Mucosa of descending colon (tissue), 3 donors: ENCODE measurements at regions not wholly inside any gene's neighbourhood (a gene's known extent, or its start where the extent isn't known, plus 50 kb on each side); places are given as distances from the start of the nearest gene placed in this dataset.

Experiments used
- ATAC-seq: fragments of 200-7000 bp; cut with Tn5 transposase; one replicate; pipeline ENCODE4 v1.9.1; 2020; ENCODE audit warnings: mild to moderate bottlenecking, moderate library complexity
- DNase-seq, 3 donors: peaks; one replicate each; pipeline ENCODE4 v3.0.0-alpha.2; 2020
- H3K36me3 ChIP-seq: fragments of 200-600 bp; one replicate; pipeline ENCODE4 v1.8.0; 2021; ENCODE audit warnings: low read depth, mild to moderate bottlenecking
- H3K4me1 ChIP-seq: fragments of 200-600 bp; one replicate; pipeline ENCODE4 v1.8.0; 2021; ENCODE audit warnings: low read depth, mild to moderate bottlenecking
- H3K4me3 ChIP-seq: fragments of 200-600 bp; one replicate; pipeline ENCODE4 v1.8.0; 2021; ENCODE audit warnings: mild to moderate bottlenecking
- H3K9me3 ChIP-seq: fragments of 200-600 bp; one replicate; pipeline ENCODE4 v1.8.0; 2021; ENCODE audit warnings: mild to moderate bottlenecking
- intact Hi-C, 2 donors: fragments of 100-400 bp; cut with DNase I in 1 of 2; cut with micrococcal nuclease in 1 of 2; formaldehyde crosslinking; loops; one replicate each; pipeline versions ENCODE4 v1.11.0 to v1.11.1; 2022; cut with DNase I, micrococcal nuclease
- TF ChIP-seq, protein P1 (sequence below): fragments of 200-600 bp; IDR thresholded peaks from one replicate; pipeline ENCODE4 v1.8.0; 2022; ENCODE audit warnings: antibody characterized with exemption, mild to moderate bottlenecking
- donor health status: DM: no; HTN: no; CAD: no; lungs with moderate emphysema.
- donor health status: DM: no; HTN: no; CAD: no.
- donor health status: DM: no; HTN: yes; CAD: no.

DNA sequence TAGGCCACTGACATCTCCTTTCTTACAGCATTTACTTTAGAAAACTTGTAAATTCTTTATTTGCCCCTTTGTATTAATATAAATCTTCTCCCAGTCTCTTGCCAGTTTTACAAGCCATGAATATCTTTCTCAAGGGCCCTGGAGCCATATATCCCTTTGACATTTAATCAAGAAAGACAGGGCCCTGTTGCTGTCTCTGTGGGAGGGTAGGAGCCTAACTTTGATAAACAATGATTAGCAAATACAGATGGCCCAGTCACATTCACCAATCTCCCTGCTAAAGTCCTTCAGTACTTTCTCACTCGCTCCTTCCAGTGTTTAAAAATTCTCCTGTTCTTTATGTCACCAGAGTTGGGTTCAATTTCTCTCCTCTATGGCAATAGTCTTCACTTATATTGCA lies 479.8 kb upstream of the USP15 start:
- intact Hi-C loops, result no loop called here
- no peaks in the 10 kb centered on the region for H3K36me3 ChIP-seq
- ATAC-seq (no peak), DNase-seq (no peak)
- TF ChIP-seq, protein P1, sequence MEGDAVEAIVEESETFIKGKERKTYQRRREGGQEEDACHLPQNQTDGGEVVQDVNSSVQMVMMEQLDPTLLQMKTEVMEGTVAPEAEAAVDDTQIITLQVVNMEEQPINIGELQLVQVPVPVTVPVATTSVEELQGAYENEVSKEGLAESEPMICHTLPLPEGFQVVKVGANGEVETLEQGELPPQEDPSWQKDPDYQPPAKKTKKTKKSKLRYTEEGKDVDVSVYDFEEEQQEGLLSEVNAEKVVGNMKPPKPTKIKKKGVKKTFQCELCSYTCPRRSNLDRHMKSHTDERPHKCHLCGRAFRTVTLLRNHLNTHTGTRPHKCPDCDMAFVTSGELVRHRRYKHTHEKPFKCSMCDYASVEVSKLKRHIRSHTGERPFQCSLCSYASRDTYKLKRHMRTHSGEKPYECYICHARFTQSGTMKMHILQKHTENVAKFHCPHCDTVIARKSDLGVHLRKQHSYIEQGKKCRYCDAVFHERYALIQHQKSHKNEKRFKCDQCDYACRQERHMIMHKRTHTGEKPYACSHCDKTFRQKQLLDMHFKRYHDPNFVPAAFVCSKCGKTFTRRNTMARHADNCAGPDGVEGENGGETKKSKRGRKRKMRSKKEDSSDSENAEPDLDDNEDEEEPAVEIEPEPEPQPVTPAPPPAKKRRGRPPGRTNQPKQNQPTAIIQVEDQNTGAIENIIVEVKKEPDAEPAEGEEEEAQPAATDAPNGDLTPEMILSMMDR, result no peak
- H3K4me3 ChIP-seq, result no peak overlapping the region
- H3K9me3 ChIP-seq, result peaks cover 12% of the 10 kb centered on the region
- H3K4me1 ChIP-seq, result no peaks in the 10 kb centered on the region

DNA sequence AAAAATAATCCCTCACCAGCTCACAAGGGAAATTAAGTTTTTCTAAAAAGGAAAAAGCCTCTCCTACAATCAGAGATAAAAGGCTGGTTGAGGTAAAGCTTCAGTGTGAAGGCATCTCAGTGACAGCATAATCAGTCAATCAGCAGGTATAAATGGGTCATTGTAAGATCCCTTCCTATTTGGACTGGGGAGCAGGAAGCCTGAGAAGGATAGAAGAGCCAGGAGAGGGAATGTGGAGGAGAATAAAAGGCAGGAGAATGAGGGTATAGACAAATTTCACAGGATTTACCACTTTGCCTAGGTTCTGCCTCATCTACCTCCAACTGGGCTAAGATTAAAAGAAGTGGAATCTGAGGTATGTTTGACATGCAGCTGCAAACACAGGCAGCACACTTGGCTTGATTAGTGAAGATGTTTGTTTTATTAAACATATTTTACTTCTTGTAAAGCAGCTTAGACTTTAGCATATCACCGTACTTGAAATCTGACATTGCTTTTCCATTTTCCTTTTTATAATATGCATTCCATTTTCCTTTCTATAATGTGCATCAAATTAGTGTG lies 479.1 kb upstream of the USP15 start:
- TF ChIP-seq, protein P1, result no peak
- H3K4me3 ChIP-seq, result no peak overlapping the region
- DNase-seq (no peak), ATAC-seq (no peak)
- no peaks in the 10 kb centered on the region for H3K36me3 ChIP-seq
- H3K4me1 ChIP-seq, result no peaks in the 10 kb centered on the region
- H3K9me3 ChIP-seq, result peaks cover 14% of the 10 kb centered on the region
- intact Hi-C loops, result no loop called here

DNA sequence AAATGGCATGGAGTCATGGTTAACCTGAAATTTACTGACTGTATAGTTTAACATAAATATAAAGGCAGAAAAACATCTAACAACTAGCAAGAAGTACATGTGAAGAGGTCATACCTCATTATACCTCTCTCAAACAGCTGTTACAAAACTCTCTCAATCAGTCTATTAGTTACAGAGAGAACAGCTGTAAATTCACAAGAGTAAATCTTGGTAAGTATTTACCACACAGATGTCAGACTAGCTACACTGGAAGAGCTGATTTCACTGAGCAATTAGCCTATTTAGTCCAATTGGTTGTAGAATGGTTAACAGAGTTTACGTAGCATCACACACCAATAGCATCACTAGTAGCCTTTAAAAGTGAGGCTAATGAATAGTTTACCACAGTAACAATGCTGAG lies 463.4 kb upstream of the USP15 start:
- Histone ChIP-seq H3K4me3 (no peak overlapping the region), H3K36me3 (no peaks in the 10 kb centered on the region), H3K4me1 (no peaks in the 10 kb centered on the region), H3K9me3 (peaks cover 9% of the 10 kb centered on the region)
- no peak for DNase-seq
- TF ChIP-seq, protein P1, result no peak
- intact Hi-C loops, result no loop called here
- ATAC-seq, result no peak

DNA sequence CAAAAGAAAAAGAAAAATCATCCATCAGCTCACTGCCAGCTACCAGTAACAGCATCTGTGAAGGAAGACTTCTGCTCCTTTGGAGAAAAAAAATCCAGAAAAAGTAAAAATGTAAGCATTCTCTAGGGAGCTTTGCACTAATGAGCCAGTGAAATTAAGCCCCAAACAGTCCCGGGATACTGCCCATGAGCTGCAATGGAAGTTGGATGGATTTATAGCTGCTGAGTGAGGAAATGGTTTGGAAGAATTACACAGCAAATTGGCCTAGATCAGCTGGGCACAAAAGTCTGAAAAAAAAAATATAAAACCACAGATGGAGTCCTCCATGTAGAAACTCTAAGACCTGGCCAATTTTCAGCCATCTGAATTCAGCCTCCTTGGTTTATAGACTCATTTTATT lies 462.9 kb upstream of the USP15 start:
- H3K36me3 ChIP-seq, result no peaks in the 10 kb centered on the region
- intact Hi-C loops, result no loop called here
- H3K4me3 ChIP-seq, result no peak overlapping the region
- H3K4me1 ChIP-seq, result no peaks in the 10 kb centered on the region
- ATAC-seq (no peak), DNase-seq (no peak)
- peaks cover 9% of the 10 kb centered on the region for H3K9me3 ChIP-seq
- TF ChIP-seq, protein P1, result no peak

DNA sequence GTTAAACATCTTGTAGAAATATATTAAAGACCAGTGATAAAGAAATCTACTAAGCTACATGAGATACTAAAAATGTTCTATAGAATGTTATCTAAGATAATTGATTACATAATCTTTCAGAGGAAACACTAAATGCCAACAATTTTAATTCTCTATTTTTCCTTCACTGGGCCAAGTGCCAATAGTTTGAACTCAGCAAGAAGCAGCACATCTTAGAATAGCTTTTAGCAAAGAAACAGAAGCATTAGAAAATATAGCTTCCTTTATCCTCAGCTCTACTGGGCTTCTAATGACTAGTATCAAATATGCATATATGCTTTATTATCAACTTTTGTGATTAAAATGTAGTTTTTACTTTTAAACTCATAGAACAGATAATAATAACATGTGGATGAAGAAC lies 461.4 kb upstream of the USP15 start:
- ATAC-seq, result no peak
- H3K4me1 ChIP-seq, result no peaks in the 10 kb centered on the region
- intact Hi-C loops, result no loop called here
- no peaks in the 10 kb centered on the region for H3K36me3 ChIP-seq
- DNase-seq, result no peak
- TF ChIP-seq, protein P1, result no peak
- H3K4me3 ChIP-seq, result no peak overlapping the region
- peaks cover under 1% of the 10 kb centered on the region for H3K9me3 ChIP-seq

DNA sequence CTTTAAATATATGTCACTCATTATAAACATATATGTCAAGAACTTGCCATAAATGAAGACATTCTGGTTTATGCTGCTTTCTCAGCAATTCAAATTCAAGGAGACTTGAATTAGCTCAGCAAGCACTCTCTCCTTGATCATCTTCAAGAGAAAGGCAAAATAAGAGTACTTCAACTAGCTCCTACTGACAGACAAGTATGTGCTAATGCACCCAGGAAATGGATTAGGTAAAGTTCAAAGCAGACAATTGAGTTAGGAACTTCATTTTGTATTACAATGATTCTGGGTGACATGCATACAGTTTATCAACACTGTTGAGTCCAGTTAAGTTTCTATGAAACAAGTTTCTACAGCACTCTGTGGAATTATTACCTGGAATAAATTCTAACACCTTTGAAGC lies 455.9 kb upstream of the USP15 start:
- TF ChIP-seq, protein P1, result no peak
- Histone ChIP-seq H3K4me1 (no peaks in the 10 kb centered on the region), H3K4me3 (no peak overlapping the region), H3K9me3 (peaks cover 34% of the 10 kb centered on the region), H3K36me3 (no peaks in the 10 kb centered on the region)
- DNase-seq (no peak), ATAC-seq (no peak)
- intact Hi-C loops, result no loop called here
